ENCODE measurements at regions not wholly inside any gene's neighbourhood (a gene's known extent, or its start where the extent isn't known, plus 50 kb on each side); places are given as distances from the start of the nearest gene placed in this dataset.

DNA sequence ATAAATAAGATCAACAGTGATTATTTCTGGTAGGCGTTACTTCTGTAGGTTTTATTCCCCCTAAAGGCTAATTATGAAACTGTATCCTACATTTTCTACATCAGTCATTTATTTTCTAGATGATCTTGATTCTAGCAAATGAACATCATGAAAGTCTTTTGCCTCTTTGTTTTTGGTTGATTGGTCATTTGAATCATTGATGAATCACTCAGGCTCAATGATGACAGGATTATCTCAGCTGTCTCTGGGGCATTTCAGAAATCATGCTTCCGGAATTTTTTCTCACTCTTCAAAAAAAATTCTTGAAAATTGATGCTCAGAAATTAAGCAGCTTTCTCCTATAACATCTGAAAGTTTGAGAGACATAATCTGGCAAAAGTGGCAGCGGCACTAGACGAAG is 298.9 kb upstream of the TCF4 start:
- no CpG with 5 or more reads among the region's 4 CpGs for WGBS (ENCODE audit: extremely low coverage, insufficient read length, low lambda C conversion rate)
- peaks cover 6 to 10% of the 10 kb centered on the region in 2 experiments; a peak in 4 of 5 replicates for H3K9me3 Mint-ChIP-seq
- Histone ChIP-seq H2BK15ac (ENCODE audit: low read depth, low read length) (no peak overlapping the region), H3K79me2 (ENCODE audit: insufficient read depth, low read length) (no peaks in the 10 kb centered on the region), H3K9ac (ENCODE audit: extremely low read depth, insufficient read length, low read length) (no peak overlapping the region), H2BK5ac (ENCODE audit: insufficient read length, low read length) (no peak overlapping the region), H3K18ac (ENCODE audit: insufficient read length, low read depth, low read length) (no peak overlapping the region), H3K4me2 (ENCODE audit: insufficient read depth, insufficient read length, low read length) (no peak overlapping the region), H3K27me3 (ENCODE audit: insufficient read depth, low read length) (no peaks in the 10 kb centered on the region), H3K23me2 (ENCODE audit: insufficient read length, low read depth, low read length, poor library complexity, severe bottlenecking) (no peaks in the 10 kb centered on the region), H4K5ac (ENCODE audit: insufficient read length, low read depth, low read length) (no peak overlapping the region), H3K4me1 (ENCODE audit: insufficient read depth, low read length) (no peaks in the 10 kb centered on the region), H4K20me1 (ENCODE audit: control insufficient read depth, insufficient read depth, insufficient read length) (no peaks in the 10 kb centered on the region), H3K79me1 (ENCODE audit: insufficient read depth, low read depth, low read length, poor library complexity, severe bottlenecking) (no peaks in the 10 kb centered on the region), H4K91ac (ENCODE audit: insufficient read length, low read depth, low read length) (no peak overlapping the region), H2BK20ac (ENCODE audit: low read depth, low read length, poor library complexity, severe bottlenecking) (no peak overlapping the region), H3T11ph (ENCODE audit: low read length) (no peak overlapping the region), H2AFZ (ENCODE audit: low read length) (no peak overlapping the region), H3K56ac (ENCODE audit: insufficient read length, low read depth, low read length) (no peak overlapping the region), H3K9me3 (ENCODE audit: control insufficient read depth, low read depth, low read length) (no peaks in the 10 kb centered on the region), H2AK5ac (ENCODE audit: insufficient read length, low read length) (no peak overlapping the region), H3K23ac (ENCODE audit: insufficient read length, low read depth, low read length) (no peak overlapping the region), H4K8ac (replicated peaks; ENCODE audit: insufficient read length, low read depth, low read length) (no peak overlapping the region), H2BK12ac (ENCODE audit: insufficient read length, low read depth, low read length) (no peak overlapping the region), H3K4ac (ENCODE audit: low read depth, low read length) (no peak overlapping the region), H3K14ac (ENCODE audit: insufficient read depth, low read length) (no peak overlapping the region), H3K27ac (ENCODE audit: insufficient read length, low read depth, low read length) (no peak overlapping the region), H2BK120ac (ENCODE audit: low read depth, low read length, poor library complexity, severe bottlenecking) (no peak overlapping the region)
- no peak for DNase-seq
- H3K27ac Mint-ChIP-seq = no peak overlapping the region
- no peaks in the 10 kb centered on the region for H3K27me3 Mint-ChIP-seq (ENCODE audit: low read depth)
- peaks cover 0 to 8% (median 2%) of the 10 kb centered on the region in 3 experiments; a peak in 5 of 7 replicates for H3K36me3 Mint-ChIP-seq (ENCODE audit: insufficient read depth in 1 of 3, low read depth in 3 of 3)
- no peak overlapping the region for H3K4me3 Mint-ChIP-seq
- H3K4me1 Mint-ChIP-seq = no peaks in the 10 kb centered on the region
- TF ChIP-seq, protein P1, sequence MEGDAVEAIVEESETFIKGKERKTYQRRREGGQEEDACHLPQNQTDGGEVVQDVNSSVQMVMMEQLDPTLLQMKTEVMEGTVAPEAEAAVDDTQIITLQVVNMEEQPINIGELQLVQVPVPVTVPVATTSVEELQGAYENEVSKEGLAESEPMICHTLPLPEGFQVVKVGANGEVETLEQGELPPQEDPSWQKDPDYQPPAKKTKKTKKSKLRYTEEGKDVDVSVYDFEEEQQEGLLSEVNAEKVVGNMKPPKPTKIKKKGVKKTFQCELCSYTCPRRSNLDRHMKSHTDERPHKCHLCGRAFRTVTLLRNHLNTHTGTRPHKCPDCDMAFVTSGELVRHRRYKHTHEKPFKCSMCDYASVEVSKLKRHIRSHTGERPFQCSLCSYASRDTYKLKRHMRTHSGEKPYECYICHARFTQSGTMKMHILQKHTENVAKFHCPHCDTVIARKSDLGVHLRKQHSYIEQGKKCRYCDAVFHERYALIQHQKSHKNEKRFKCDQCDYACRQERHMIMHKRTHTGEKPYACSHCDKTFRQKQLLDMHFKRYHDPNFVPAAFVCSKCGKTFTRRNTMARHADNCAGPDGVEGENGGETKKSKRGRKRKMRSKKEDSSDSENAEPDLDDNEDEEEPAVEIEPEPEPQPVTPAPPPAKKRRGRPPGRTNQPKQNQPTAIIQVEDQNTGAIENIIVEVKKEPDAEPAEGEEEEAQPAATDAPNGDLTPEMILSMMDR (conservative IDR thresholded peaks at IDR 0.05) = no peak
